ENCODE measurements at regions not wholly inside any gene's neighbourhood (a gene's known extent, or its start where the extent isn't known, plus 50 kb on each side); places are given as distances from the start of the nearest gene placed in this dataset.

DNA sequence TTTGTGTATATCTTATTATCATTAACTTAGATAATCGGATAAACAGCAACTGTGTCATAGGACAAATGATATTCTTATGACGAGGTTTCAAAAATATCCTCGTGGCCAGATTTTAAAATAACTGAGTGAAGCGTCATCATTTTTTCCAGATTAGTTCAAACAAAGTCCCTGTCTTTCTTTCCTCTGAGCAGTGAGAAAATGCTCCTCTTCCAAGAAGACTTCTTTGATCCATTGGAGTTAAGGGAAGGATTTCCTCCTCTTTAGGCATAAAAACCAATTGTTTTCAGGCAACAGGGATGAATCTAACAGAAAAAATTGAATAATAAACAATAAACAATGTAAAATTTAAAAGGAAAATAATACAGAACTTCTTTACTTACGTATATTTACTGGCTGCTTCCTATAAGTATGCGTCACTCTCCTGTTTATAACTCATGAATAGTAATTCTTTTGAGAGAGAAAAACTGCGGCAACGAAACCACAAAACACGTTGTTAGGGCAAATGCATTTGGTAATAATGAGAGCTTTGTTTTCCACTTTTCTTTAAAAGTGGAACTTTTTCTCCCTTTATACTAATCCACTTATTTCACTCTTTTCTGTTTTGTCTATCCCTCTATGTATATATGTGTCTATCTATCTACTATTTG lies 419.4 kb upstream of the ONECUT1 start:
- WGBS, 4 donors: 71 to 85% (median 82%) methylated on average over 9 of the region's 9 CpGs
- intact Hi-C loops (cut with DNase I): loop anchor here in 2 of 10 donors (10.0 kb wide), 2 partner anchors 55 to 65 kb away; no protein-coding TSS in a partner anchor
- H3K4me1 ChIP-seq: no peaks in the 10 kb centered on the region
- ATAC-seq: no peak
- peaks cover 0 to 8% (median 0%) of the 10 kb centered on the region in 12 donors for H3K9me3 ChIP-seq
- no peak overlapping the region for H3K27ac ChIP-seq
- TF ChIP-seq CTCF (IDR thresholded peaks at IDR 0.05): no peak
- DNase-seq: no peak
- no peaks in the 10 kb centered on the region for H3K36me3 ChIP-seq
- H3K27me3 ChIP-seq: no peaks in the 10 kb centered on the region
- no peak overlapping the region for H3K4me3 ChIP-seq

DNA sequence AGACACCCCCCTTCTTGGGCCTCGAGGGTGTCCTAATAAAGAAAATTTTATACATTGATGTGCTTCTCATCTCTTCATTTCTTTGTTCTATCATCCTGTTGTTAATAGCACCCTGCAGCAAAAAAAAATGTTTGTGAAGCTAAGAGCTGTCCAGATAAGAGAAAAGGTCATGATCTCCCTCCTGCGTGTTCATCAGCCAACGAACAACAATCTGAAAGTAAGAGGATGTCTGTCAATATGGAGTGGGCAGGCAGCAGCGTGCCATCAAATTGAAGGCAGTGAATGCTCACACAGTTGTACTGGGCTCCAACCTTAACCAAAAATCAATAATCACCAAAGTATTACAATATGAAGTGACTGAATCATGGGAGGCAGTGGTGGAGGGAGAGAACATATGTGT lies 418.6 kb upstream of the ONECUT1 start:
- no peak for DNase-seq
- intact Hi-C loops (cut with DNase I): loop anchor here in 2 of 10 donors (10.0 kb wide), 2 partner anchors 56 to 64 kb away; no protein-coding TSS in a partner anchor

DNA sequence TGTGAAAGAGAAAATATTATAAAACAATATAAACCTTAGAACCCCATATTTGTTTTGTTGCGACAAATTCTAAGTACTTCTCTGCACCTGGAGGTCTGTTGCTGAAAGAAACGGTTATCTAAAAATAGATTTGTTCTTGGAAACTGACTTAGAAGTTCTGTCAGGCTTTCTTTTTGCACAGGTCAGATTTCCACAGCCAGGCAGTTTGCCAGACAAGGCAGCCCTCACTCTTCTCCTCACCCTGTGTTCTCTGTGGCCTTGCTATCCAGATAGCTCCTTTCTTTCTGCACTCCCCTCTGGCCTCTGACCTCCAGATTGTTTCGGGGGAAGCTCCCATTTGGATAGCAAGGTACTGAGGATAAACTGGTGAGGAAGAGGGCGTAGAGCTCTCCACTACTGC lies 413.3 kb upstream of the ONECUT1 start:
- no peak for TF ChIP-seq CTCF (IDR thresholded peaks at IDR 0.05)
- no peak for TF ChIP-seq POLR2A (IDR thresholded peaks at IDR 0.05)
- no peaks in the 10 kb centered on the region for H3K36me3 ChIP-seq
- DNase-seq (no peak), ATAC-seq (no peak)
- 28 to 39% (median 32%) methylated on average over 4 of the region's 4 CpGs for WGBS, 4 donors
- H3K4me3 ChIP-seq: no peak overlapping the region
- H3K27ac ChIP-seq: no peak overlapping the region
- peaks cover 0 to 4% (median 0%) of the 10 kb centered on the region in 9 donors for H3K27me3 ChIP-seq
- intact Hi-C loops (cut with DNase I): loop anchor here in 2 of 10 donors (10.0 kb wide), 2 partner anchors 59 to 61 kb away; no protein-coding TSS in a partner anchor
- peaks cover 0 to 8% (median 0%) of the 10 kb centered on the region in 12 donors for H3K9me3 ChIP-seq
- H3K4me1 ChIP-seq: no peaks in the 10 kb centered on the region

More for the DNA sequence above, 418.6 kb upstream of the ONECUT1 start:
- no peaks in the 10 kb centered on the region for H3K27me3 ChIP-seq
- 31 to 34% (median 33%) methylated on average over 4 of the region's 4 CpGs for WGBS, 4 donors
- H3K9me3 ChIP-seq: peaks cover 0 to 8% (median 0%) of the 10 kb centered on the region in 12 donors
- H3K36me3 ChIP-seq: no peaks in the 10 kb centered on the region
- ATAC-seq: no peak
- TF ChIP-seq CTCF (IDR thresholded peaks at IDR 0.05) (no peak), POLR2A (IDR thresholded peaks at IDR 0.05) (no peak)
- H3K4me3 ChIP-seq: no peak overlapping the region
- H3K4me1 ChIP-seq: no peaks in the 10 kb centered on the region
- no peak overlapping the region for H3K27ac ChIP-seq

DNA sequence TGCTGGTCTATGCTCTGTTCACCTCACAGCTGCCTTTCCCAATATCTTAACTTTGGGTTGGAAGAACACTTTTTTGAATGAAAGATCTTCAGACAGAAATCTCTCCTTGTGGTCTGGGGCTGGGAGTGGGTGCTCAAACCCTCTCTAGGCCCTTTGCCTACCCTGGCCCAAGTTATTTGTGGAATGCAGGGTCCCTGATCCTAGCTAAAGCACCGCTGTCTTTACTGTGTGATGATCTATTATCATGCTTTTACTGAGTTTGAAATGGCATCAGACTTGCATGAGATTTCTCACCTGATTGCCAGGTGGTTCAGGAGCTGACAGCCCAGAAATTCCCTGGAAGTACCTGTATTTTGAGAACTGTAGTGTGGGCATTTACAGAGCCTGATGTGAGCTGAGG lies 412.7 kb upstream of the ONECUT1 start:
- intact Hi-C loops (cut with DNase I): loop anchor here in 2 of 10 donors (10.0 kb wide), 2 partner anchors 58 to 62 kb away; no protein-coding TSS in a partner anchor
- H3K27ac ChIP-seq: no peak overlapping the region

More for the DNA sequence above, 412.7 kb upstream of the ONECUT1 start:
- WGBS, 4 donors: 47 to 65% (median 52%) methylated on average over 1 of the region's 1 CpG
- Histone ChIP-seq H3K4me1 (no peaks in the 10 kb centered on the region), H3K4me3 (no peak overlapping the region), H3K9me3 (peaks cover 0 to 8% (median 0%) of the 10 kb centered on the region in 12 donors), H3K27me3 (peaks cover 0 to 9% (median 0%) of the 10 kb centered on the region in 9 donors), H3K36me3 (no peaks in the 10 kb centered on the region)
- no peak for ATAC-seq
- DNase-seq: no peak
- TF ChIP-seq CTCF (IDR thresholded peaks at IDR 0.05): no peak
- TF ChIP-seq POLR2A (IDR thresholded peaks at IDR 0.05): no peak
